Panc1 (cell line): ENCODE measurements at regions not wholly inside any gene's neighbourhood (a gene's known extent, or its start where the extent isn't known, plus 50 kb on each side); places are given as distances from the start of the nearest gene placed in this dataset.

Experiments
- ATAC-seq: fragments of 200-7000 bp; cut with Tn5 transposase; 2 replicates; pipeline ENCODE4 v1.9.1; 2020; ENCODE audit warnings: mild to moderate bottlenecking, moderate library complexity
- BruUV-seq: library from RNA; stranded (reverse); fragments of 400-500 nt; replicated peaks from 2 replicates; lab custom pipeline; 2021; lab: Mats Ljungman, UMichigan
- CTCF ChIA-PET: fragments of 300-600 bp; sonication (Branson Sonifier 250); formaldehyde crosslinking; loops from one replicate; lab custom pipeline; 2022; ENCODE audit warnings: antibody characterized with exemption; lab: Charles Lee
- POLR2A ChIA-PET: fragments of 300-600 bp; sonication (Branson Sonifier 250); formaldehyde crosslinking; loops from one replicate; lab custom pipeline; 2022; ENCODE audit warnings: antibody characterized with exemption; lab: Charles Lee
- DNase-seq: peaks from one replicate; pipeline ENCODE4 v3.0.0-alpha.2; 2010; ENCODE audit warnings: low read depth, low spot score
- H3K27ac ChIP-seq: 2 replicates; pipeline ENCODE4 v1.5.1; 2011; ENCODE audit warnings: mild to moderate bottlenecking, low read length, inconsistent platforms
- H3K27me3 ChIP-seq: fragments of 200-500 bp; sonication (Bioruptor generic); 2 replicates; pipeline ENCODE4 v1.6.0; 2014; ENCODE audit warnings: low read length, inconsistent platforms; ENCODE audit not compliant: control insufficient read depth, insufficient read depth
- H3K36me3 ChIP-seq: fragments of 200-500 bp; sonication (Bioruptor generic); 2 replicates; pipeline ENCODE4 v1.5.1; 2014; ENCODE audit warnings: inconsistent platforms, mild to moderate bottlenecking, low read length, moderate library complexity; ENCODE audit not compliant: control insufficient read depth, insufficient read depth
- H3K4me1 ChIP-seq: 2 replicates; pipeline ENCODE4 v1.5.1; 2011; ENCODE audit warnings: inconsistent platforms, mild to moderate bottlenecking, low read length, moderate library complexity; ENCODE audit not compliant: control insufficient read depth, insufficient read depth
- H3K4me3 ChIP-seq, 2 experiments: 2 replicates each; pipeline ENCODE4 v1.5.1; 2011 to 2012; ENCODE audit warnings: low read depth in 2 of 2, low read length in 2 of 2, mild to moderate bottlenecking in 2 of 2, inconsistent platforms in 1 of 2, moderate library complexity in 1 of 2
- H3K9me3 ChIP-seq: fragments of 200-500 bp; sonication (Bioruptor generic); 2 replicates; pipeline ENCODE4 v1.5.1; 2014; ENCODE audit warnings: low read depth, mild to moderate bottlenecking, inconsistent platforms, low read length, moderate library complexity; ENCODE audit not compliant: control insufficient read depth, insufficient read depth
- POLR2AphosphoS5 ChIP-seq: IDR thresholded peaks from 2 replicates; pipeline ENCODE4 v1.6.1; 2012; ENCODE audit warnings: mild to moderate bottlenecking, low read depth, low read length, moderate library complexity
- REST ChIP-seq, 2 experiments: IDR thresholded peaks; 2 replicates each; pipeline ENCODE4 v1.6.1; 2011 to 2012; ENCODE audit warnings: low read depth in 2 of 2, control low read depth in 1 of 2, low read length in 1 of 2, mild to moderate bottlenecking in 1 of 2, moderate library complexity in 1 of 2; ENCODE audit not compliant: insufficient read depth in 1 of 2
- SIN3A ChIP-seq: IDR thresholded peaks from 2 replicates; pipeline ENCODE4 v1.6.1; 2012; ENCODE audit warnings: low read depth, mild to moderate bottlenecking, low read length, moderate library complexity, borderline replicate concordance; ENCODE audit not compliant: insufficient read depth
- TCF7L2 ChIP-seq: IDR thresholded peaks from 2 replicates; pipeline ENCODE4 v1.6.1; 2011; ENCODE audit warnings: mild to moderate bottlenecking, low read depth, low read length, inconsistent platforms
- in situ Hi-C: cut with HindIII; loops from 2 replicates; pipeline ENCODE4 v1.10.0; 2016; ENCODE audit warnings: low sequenced_read_pairs, low pct_unique_long_range_greater_than_20kb
- intact Hi-C: fragments of 100-400 bp; cut with micrococcal nuclease; formaldehyde crosslinking; loops from one replicate; pipeline ENCODE4 v1.10.0; 2022; ENCODE audit not compliant: unreplicated experiment
- TF ChIP-seq, protein P1 (sequence below): fragments of 450-650 bp; IDR thresholded peaks from 2 replicates; pipeline ENCODE4 v1.5.1; 2017; ENCODE audit warnings: mild to moderate bottlenecking

DNA sequence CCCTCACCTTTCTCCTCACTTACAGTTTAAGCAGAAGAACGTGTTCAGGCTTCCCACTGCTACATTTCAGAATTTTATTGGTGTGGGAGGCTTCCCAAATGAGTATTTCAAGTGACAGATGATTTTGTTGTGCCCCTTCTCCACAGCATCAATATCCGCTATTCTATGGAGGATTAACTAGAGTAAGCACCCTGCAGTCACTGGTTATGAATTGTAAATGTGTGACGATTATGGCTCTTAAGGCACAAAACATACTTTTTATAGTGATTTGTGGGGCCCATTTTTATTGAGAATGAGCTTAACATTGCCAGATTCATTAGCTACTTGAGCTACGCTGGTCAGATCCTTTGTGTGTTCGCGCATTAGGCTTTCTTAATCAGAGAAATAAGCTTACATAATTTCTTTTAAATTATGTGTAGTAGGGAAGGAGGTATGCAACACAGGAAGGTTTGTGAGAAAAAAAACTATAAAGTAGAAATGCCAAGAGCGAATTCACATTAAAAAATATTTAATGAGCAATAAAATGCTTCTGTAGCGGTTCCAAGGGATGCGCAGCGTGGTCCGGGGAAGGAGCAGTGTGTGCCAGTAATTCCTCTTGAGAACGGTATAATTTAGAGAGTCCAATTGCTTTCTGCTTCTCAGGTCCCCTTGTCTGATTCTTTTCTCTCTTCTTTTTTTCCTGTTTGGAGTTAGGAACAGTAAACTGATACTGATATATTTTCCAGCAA is 2380.4 kb downstream of the MAT2B start:
- no peak for ATAC-seq

GRCh38 chr5:165887147-165887546 is 2381.7 kb downstream of the MAT2B start:
- intact Hi-C loops: no loop called here
- H3K4me1 ChIP-seq: no peaks in the 10 kb centered on the region
- H3K27me3 ChIP-seq: no peaks in the 10 kb centered on the region
- no TSS peak for BruUV-seq
- H3K9me3 ChIP-seq: no peaks in the 10 kb centered on the region
- in situ Hi-C loops: no loop called here
- H3K4me3 ChIP-seq: no peak overlapping the region
- H3K36me3 ChIP-seq: no peaks in the 10 kb centered on the region
- TF ChIP-seq TCF7L2 (no peak), REST (IDR thresholded peaks at IDR 0.05; ENCODE audit: insufficient read depth in 1 of 2, low read depth in 2 of 2, low read length in 1 of 2) (no peak), SIN3A (no peak), POLR2AphosphoS5 (no peak)
- TF ChIP-seq, protein P1, sequence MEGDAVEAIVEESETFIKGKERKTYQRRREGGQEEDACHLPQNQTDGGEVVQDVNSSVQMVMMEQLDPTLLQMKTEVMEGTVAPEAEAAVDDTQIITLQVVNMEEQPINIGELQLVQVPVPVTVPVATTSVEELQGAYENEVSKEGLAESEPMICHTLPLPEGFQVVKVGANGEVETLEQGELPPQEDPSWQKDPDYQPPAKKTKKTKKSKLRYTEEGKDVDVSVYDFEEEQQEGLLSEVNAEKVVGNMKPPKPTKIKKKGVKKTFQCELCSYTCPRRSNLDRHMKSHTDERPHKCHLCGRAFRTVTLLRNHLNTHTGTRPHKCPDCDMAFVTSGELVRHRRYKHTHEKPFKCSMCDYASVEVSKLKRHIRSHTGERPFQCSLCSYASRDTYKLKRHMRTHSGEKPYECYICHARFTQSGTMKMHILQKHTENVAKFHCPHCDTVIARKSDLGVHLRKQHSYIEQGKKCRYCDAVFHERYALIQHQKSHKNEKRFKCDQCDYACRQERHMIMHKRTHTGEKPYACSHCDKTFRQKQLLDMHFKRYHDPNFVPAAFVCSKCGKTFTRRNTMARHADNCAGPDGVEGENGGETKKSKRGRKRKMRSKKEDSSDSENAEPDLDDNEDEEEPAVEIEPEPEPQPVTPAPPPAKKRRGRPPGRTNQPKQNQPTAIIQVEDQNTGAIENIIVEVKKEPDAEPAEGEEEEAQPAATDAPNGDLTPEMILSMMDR: no peak
- POLR2A ChIA-PET: no interaction called here
- DNase-seq (no peak), ATAC-seq (no peak)
- no peak overlapping the region for H3K27ac ChIP-seq
- CTCF ChIA-PET: no interaction called here

More for the DNA sequence above, 2380.4 kb downstream of the MAT2B start:
- BruUV-seq: no TSS peak
- no peak for TF ChIP-seq TCF7L2
- no peak for TF ChIP-seq REST (IDR thresholded peaks at IDR 0.05; ENCODE audit: insufficient read depth in 1 of 2, low read depth in 2 of 2, low read length in 1 of 2)
- no peak for TF ChIP-seq POLR2AphosphoS5
- no peak for TF ChIP-seq SIN3A
- TF ChIP-seq, protein P1: no peak
- Histone ChIP-seq H3K36me3 (no peaks in the 10 kb centered on the region), H3K9me3 (no peaks in the 10 kb centered on the region), H3K27me3 (no peaks in the 10 kb centered on the region), H3K4me1 (no peaks in the 10 kb centered on the region), H3K4me3 (no peak overlapping the region), H3K27ac (no peak overlapping the region)
- no peak for DNase-seq
- CTCF ChIA-PET: no interaction called here
- POLR2A ChIA-PET: no interaction called here
- intact Hi-C loops: no loop called here
- in situ Hi-C loops: no loop called here
